B cell (primary cell): ENCODE measurements at regions not wholly inside any gene's neighbourhood (a gene's known extent, or its start where the extent isn't known, plus 50 kb on each side); places are given as distances from the start of the nearest gene placed in this dataset.

ENCODE experiments used
- ATAC-seq: fragments of 200-7000 bp; cut with Tn5 transposase; one replicate; pipeline ENCODE4 v1.10.0; 2021; ENCODE audit warnings: low read depth, mild to moderate bottlenecking, moderate number of reproducible peaks, moderate library complexity
- CTCF ChIA-PET: fragments of 350-600 bp; sonication (Branson Sonifier 250); formaldehyde crosslinking; loops from one replicate; lab custom pipeline; 2021; ENCODE audit warnings: antibody characterized with exemption, inconsistent platforms; lab: Charles Lee
- POLR2A ChIA-PET: fragments of 350-600 bp; sonication (Branson Sonifier 250); formaldehyde crosslinking; loops from one replicate; lab custom pipeline; 2021; ENCODE audit warnings: antibody characterized with exemption; lab: Charles Lee
- DNase-seq: peaks from one replicate; pipeline ENCODE4 v3.0.0; 2013
- H2AFZ ChIP-seq: 2 replicates; pipeline ENCODE4 v1.6.1; 2012; ENCODE audit warnings: mild to moderate bottlenecking, low read depth, low read length; ENCODE audit not compliant: insufficient read depth, poor library complexity, severe bottlenecking
- H3K27ac ChIP-seq, 2 donors: 1 replicate in 1 of 2; 2 replicates in 1 of 2; pipeline ENCODE4 v1.5.1; 2012 to 2013; ENCODE audit warnings: low read length in 2 of 2, mild to moderate bottlenecking in 2 of 2, moderate library complexity in 1 of 2
- H3K27me3 ChIP-seq, 4 experiments: fragments of 200-600 bp in 1 of 4; sonication (generic) in 1 of 4; replicated peaks in 1 of 4; 1 replicate in 2 of 4; 2 replicates in 2 of 4; pipeline versions ENCODE4 v1.6.1 to v1.7.0; 2013 to 2016; ENCODE audit warnings: low read length in 3 of 4, mild to moderate bottlenecking in 2 of 4, mixed read lengths in 1 of 4, moderate library complexity in 1 of 4; ENCODE audit not compliant: insufficient read depth in 4 of 4, control insufficient read depth in 3 of 4; ENCODE audit errors: control extremely low read depth in 1 of 4
- H3K36me3 ChIP-seq, 2 experiments: replicated peaks in 1 of 2; 1 replicate in 1 of 2; 2 replicates in 1 of 2; pipeline versions ENCODE4 v1.6.1 to v1.7.1; 2013; ENCODE audit warnings: low read length in 1 of 2; ENCODE audit not compliant: insufficient read depth in 2 of 2, control insufficient read depth in 1 of 2; ENCODE audit errors: control extremely low read depth in 1 of 2, extremely low read depth in 1 of 2
- H3K4me1 ChIP-seq, 2 donors: fragments of 200-600 bp in 1 of 2; sonication (generic) in 1 of 2; 1 replicate in 1 of 2; 2 replicates in 1 of 2; pipeline versions ENCODE4 v1.5.1 to v1.6.1; 2013 to 2017; ENCODE audit warnings: low read length in 2 of 2; ENCODE audit not compliant: control insufficient read depth in 2 of 2, insufficient read depth in 2 of 2
- H3K4me2 ChIP-seq: replicated peaks from 2 replicates; pipeline ENCODE3; 2012; ENCODE audit warnings: mild to moderate bottlenecking, low read depth, low read length; ENCODE audit not compliant: poor library complexity, severe bottlenecking
- H3K4me3 ChIP-seq, 5 experiments: fragments of 200-600 bp in 1 of 5; sonication (generic) in 1 of 5; 1 replicate in 3 of 5; 2 replicates in 2 of 5; pipeline versions ENCODE4 v1.5.1 to v1.7.0; 2011 to 2016; ENCODE audit warnings: low read length in 4 of 5, mild to moderate bottlenecking in 4 of 5, low read depth in 2 of 5, control low read depth in 1 of 5, moderate library complexity in 1 of 5; ENCODE audit not compliant: insufficient read depth in 1 of 5; ENCODE audit errors: control extremely low read depth in 1 of 5, extremely low read depth in 1 of 5
- H3K79me2 ChIP-seq: fragments of 200-600 bp; sonication (generic); one replicate; pipeline ENCODE4 v1.6.0; 2016; ENCODE audit warnings: low read length; ENCODE audit not compliant: control insufficient read depth, insufficient read depth
- H3K9ac ChIP-seq: fragments of 200-600 bp; sonication (generic); 2 replicates; pipeline ENCODE4 v1.6.1; 2017; ENCODE audit warnings: mild to moderate bottlenecking, low read length, moderate library complexity
- H3K9me3 ChIP-seq, 3 donors: one replicate each; pipeline versions ENCODE4 v1.6.1 to v1.7.1; 2013; ENCODE audit warnings: low read length in 2 of 3; ENCODE audit not compliant: control insufficient read depth in 2 of 3, insufficient read depth in 1 of 3; ENCODE audit errors: control extremely low read depth in 1 of 3
- H4K20me1 ChIP-seq: 2 replicates; pipeline ENCODE4 v1.6.0; 2012; ENCODE audit warnings: mild to moderate bottlenecking, low read length; ENCODE audit not compliant: insufficient read depth, control insufficient read depth, poor library complexity, severe bottlenecking
- H3K27ac Mint-ChIP-seq: one replicate; pipeline ENCODE4 v1.8.0; 2021; ENCODE audit warnings: mixed read lengths
- H3K27me3 Mint-ChIP-seq: one replicate; pipeline ENCODE4 v1.8.0; 2021; ENCODE audit warnings: mixed read lengths
- H3K4me1 Mint-ChIP-seq: one replicate; pipeline ENCODE4 v1.8.0; 2021; ENCODE audit warnings: mixed read lengths
- H3K4me3 Mint-ChIP-seq: one replicate; pipeline ENCODE4 v1.8.0; 2021; ENCODE audit warnings: mixed read lengths
- H3K9me3 Mint-ChIP-seq: one replicate; pipeline ENCODE4 v1.8.0; 2022; ENCODE audit warnings: mixed read lengths; ENCODE audit not compliant: insufficient read depth
- CTCF ChIP-seq: fragments of 200-600 bp; IDR thresholded peaks from one replicate; pipeline ENCODE4 v1.8.0; 2022; ENCODE audit warnings: antibody characterized with exemption, mild to moderate bottlenecking
- EZH2 ChIP-seq: IDR thresholded peaks from 2 replicates; pipeline ENCODE4 v1.6.1; 2012; ENCODE audit warnings: borderline replicate concordance, low read depth, mild to moderate bottlenecking, moderate library complexity, low read length; ENCODE audit not compliant: insufficient read depth, poor library complexity, severe bottlenecking
- WGBS: methylation state at CpG from one replicate; pipeline ENCODE4 v1.1.5; 2013; ENCODE audit warnings: missing lambda C conversion rate; ENCODE audit not compliant: insufficient coverage; 5-methylcytosine and 5-hydroxymethylcytosine counted together
- intact Hi-C: fragments of 100-400 bp; cut with micrococcal nuclease; formaldehyde crosslinking; loops from one replicate; pipeline ENCODE4 v1.10.0; 2022

- H3K27me3 Mint-ChIP-seq: peaks cover 9% of the 10 kb centered on the region
Observed at GRCh38 chr5:1943481-1943880, 60.8 kb upstream of the IRX4 start.

GRCh38 chr5:1942630-1943029 lies 59.9 kb upstream of the IRX4 start:
- Histone ChIP-seq H3K36me3 (no peaks in the 10 kb centered on the region), H2AFZ (no peak overlapping the region), H3K27ac (no peak overlapping the region), H4K20me1 (no peaks in the 10 kb centered on the region), H3K9me3 (peaks cover 0 to 3% (median 0%) of the 10 kb centered on the region in 3 donors), H3K4me3 (no peak overlapping the region), H3K4me2 (no peak overlapping the region), H3K27me3 (peaks cover 0 to 3% (median 0%) of the 10 kb centered on the region in 4 experiments), H3K4me1 (no peaks in the 10 kb centered on the region), H3K79me2 (no peaks in the 10 kb centered on the region), H3K9ac (no peak overlapping the region)
- ChIA-PET CTCF (no interaction called here), POLR2A (no interaction called here)
- Mint-ChIP-seq H3K27me3 (peaks cover 9% of the 10 kb centered on the region), H3K27ac (no peak overlapping the region), H3K9me3 (no peaks in the 10 kb centered on the region), H3K4me3 (no peak overlapping the region), H3K4me1 (no peaks in the 10 kb centered on the region)
- ATAC-seq (no peak), DNase-seq (no peak)
- no CpG with 5 or more reads among the region's 5 CpGs for WGBS
- intact Hi-C loops: no loop called here
- TF ChIP-seq EZH2 (no peak), CTCF (no peak)

More at GRCh38 chr5:1943481-1943880, 60.8 kb upstream of the IRX4 start:
- ChIA-PET CTCF (no interaction called here), POLR2A (no interaction called here)
- no peaks in the 10 kb centered on the region for H3K36me3 ChIP-seq
- Mint-ChIP-seq H3K9me3 (no peaks in the 10 kb centered on the region), H3K4me1 (no peaks in the 10 kb centered on the region), H3K4me3 (no peak overlapping the region), H3K27ac (no peak overlapping the region)
- TF ChIP-seq EZH2 (no peak), CTCF (no peak)
- no peak overlapping the region for H3K4me2 ChIP-seq
- no peak overlapping the region for H3K27ac ChIP-seq
- no peak overlapping the region for H3K9ac ChIP-seq
- no peak overlapping the region for H2AFZ ChIP-seq
- no peaks in the 10 kb centered on the region for H4K20me1 ChIP-seq
- no peak overlapping the region for H3K4me3 ChIP-seq
- H3K9me3 ChIP-seq: peaks cover 0 to 3% (median 0%) of the 10 kb centered on the region in 3 donors
- H3K79me2 ChIP-seq: no peaks in the 10 kb centered on the region
- 95% methylated on average over 10 of the region's 11 CpGs for WGBS
- no peaks in the 10 kb centered on the region for H3K27me3 ChIP-seq
- H3K4me1 ChIP-seq: no peaks in the 10 kb centered on the region
- ATAC-seq (no peak), DNase-seq (no peak)
- intact Hi-C loops: no loop called here
